ENCODE measurements at regions not wholly inside any gene's neighbourhood (a gene's known extent, or its start where the extent isn't known, plus 50 kb on each side); places are given as distances from the start of the nearest gene placed in this dataset.

DNA sequence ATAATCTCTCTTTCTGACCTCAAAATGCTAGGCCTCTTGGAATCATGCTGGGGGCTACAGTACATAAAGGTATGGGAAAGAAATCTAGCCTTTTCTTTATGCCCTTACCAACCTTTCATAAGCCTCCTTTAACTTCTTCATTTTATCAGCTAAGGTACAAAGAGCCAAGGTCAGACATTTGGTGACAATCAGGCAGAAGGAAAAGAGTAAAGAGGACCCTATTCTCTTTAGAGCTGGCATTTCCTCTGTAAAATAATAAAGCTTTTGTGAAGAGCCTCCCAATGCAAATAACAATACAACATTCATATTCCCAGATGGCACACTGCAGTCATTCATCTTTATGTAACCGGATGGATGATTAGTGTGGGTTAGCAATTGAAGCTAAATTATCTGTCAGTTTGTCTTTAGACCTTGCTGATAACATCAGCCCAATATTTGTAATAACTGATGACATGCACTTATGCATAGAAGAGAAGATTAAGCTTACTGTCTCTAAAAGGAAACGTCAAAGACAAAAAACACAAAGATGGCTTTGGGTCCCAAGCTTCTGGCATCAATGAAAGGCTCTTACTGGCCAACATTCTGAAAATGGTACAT, 163.1 kb downstream of the IBTK start:
- TF ChIP-seq EZH2phosphoT487 (IDR thresholded peaks at IDR 0.05; ENCODE audit: low read depth), result no peak
- TF ChIP-seq, protein P1, sequence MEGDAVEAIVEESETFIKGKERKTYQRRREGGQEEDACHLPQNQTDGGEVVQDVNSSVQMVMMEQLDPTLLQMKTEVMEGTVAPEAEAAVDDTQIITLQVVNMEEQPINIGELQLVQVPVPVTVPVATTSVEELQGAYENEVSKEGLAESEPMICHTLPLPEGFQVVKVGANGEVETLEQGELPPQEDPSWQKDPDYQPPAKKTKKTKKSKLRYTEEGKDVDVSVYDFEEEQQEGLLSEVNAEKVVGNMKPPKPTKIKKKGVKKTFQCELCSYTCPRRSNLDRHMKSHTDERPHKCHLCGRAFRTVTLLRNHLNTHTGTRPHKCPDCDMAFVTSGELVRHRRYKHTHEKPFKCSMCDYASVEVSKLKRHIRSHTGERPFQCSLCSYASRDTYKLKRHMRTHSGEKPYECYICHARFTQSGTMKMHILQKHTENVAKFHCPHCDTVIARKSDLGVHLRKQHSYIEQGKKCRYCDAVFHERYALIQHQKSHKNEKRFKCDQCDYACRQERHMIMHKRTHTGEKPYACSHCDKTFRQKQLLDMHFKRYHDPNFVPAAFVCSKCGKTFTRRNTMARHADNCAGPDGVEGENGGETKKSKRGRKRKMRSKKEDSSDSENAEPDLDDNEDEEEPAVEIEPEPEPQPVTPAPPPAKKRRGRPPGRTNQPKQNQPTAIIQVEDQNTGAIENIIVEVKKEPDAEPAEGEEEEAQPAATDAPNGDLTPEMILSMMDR (IDR thresholded peaks at IDR 0.05; ENCODE audit: low read depth, low read length), result no peak
